ENCODE measurements at regions not wholly inside any gene's neighbourhood (a gene's known extent, or its start where the extent isn't known, plus 50 kb on each side); places are given as distances from the start of the nearest gene placed in this dataset.

- TF ChIP-seq, protein P1, sequence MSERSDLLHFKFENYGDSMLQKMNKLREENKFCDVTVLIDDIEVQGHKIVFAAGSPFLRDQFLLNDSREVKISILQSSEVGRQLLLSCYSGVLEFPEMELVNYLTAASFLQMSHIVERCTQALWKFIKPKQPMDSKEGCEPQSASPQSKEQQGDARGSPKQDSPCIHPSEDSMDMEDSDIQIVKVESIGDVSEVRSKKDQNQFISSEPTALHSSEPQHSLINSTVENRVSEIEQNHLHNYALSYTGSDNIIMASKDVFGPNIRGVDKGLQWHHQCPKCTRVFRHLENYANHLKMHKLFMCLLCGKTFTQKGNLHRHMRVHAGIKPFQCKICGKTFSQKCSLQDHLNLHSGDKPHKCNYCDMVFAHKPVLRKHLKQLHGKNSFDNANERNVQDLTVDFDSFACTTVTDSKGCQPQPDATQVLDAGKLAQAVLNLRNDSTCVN (tag by site-specific recombination; optimal IDR thresholded peaks at IDR 0.05): no peak
- TF ChIP-seq ZNF311 (tag by site-specific recombination; IDR thresholded peaks at IDR 0.05; ENCODE audit: borderline replicate concordance) (no peak), ZNF26 (tag by site-specific recombination; IDR thresholded peaks at IDR 0.05) (no peak), ZBTB48 (tag by site-specific recombination; IDR thresholded peaks at IDR 0.05) (no peak), ZNF549 (tag by site-specific recombination; IDR thresholded peaks at IDR 0.05) (no peak), ZNF169 (tag by site-specific recombination; IDR thresholded peaks at IDR 0.05) (no peak), ZNF768 (tag by site-specific recombination; IDR thresholded peaks at IDR 0.05) (no peak), ZSCAN4 (tag by site-specific recombination; IDR thresholded peaks at IDR 0.05) (no peak), MEIS1 (CRISPR knock-in tag; IDR thresholded peaks at IDR 0.05; ENCODE audit: borderline replicate concordance) (no peak), ZNF513 (tag by site-specific recombination; IDR thresholded peaks at IDR 0.05) (no peak)
Measured at GRCh38 chr2:204089574-204089973, 153.0 kb downstream of the ICOS start (continued).

DNA sequence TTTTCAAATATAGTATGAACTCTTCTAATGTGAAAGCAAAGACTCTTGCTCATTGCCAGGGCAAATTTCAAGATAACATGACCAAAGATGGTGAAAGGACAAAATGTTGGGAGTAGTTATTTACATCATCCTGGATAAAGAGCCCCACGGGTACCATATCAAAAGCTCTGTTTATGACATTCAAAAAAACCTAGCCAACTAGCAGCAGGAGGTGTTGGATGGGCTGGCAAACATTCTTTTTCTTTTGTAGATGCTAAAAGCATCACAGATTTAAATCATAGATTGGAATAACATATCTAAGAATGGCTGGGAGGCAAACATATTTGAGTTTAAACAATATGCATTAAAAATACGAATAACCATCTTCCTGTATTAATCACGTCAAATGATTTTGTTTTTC lies 153.5 kb downstream of the ICOS start:
- H3K4me1 ChIP-seq (ENCODE audit: control insufficient read depth, insufficient read depth, low read length): no peaks in the 10 kb centered on the region
- no peaks in the 10 kb centered on the region for H3K36me3 ChIP-seq (ENCODE audit: control insufficient read depth in 2 of 2, insufficient read depth in 1 of 2, low read length in 2 of 2)
- H3K4me3 ChIP-seq (ENCODE audit: low read depth, low read length): no peak overlapping the region
- H3K9me3 ChIP-seq (ENCODE audit: control insufficient read depth, insufficient read depth, low read depth, low read length): no peaks in the 10 kb centered on the region
- CTCF ChIA-PET: no interaction called here
- TF ChIP-seq ZNF112 (tag by site-specific recombination; IDR thresholded peaks at IDR 0.05) (no peak), ZNF558 (tag by site-specific recombination; IDR thresholded peaks at IDR 0.05) (no peak), ZNF664 (tag by site-specific recombination; IDR thresholded peaks at IDR 0.05) (no peak), ZNF37A (tag by site-specific recombination; IDR thresholded peaks at IDR 0.05) (no peak), ZSCAN16 (tag by site-specific recombination; IDR thresholded peaks at IDR 0.05) (no peak), KLF7 (tag by site-specific recombination; IDR thresholded peaks at IDR 0.05; ENCODE audit: borderline replicate concordance) (no peak), ZNF473 (tag by site-specific recombination; IDR thresholded peaks at IDR 0.05) (no peak), KLF9 (tag by site-specific recombination; IDR thresholded peaks at IDR 0.05; ENCODE audit: low read depth) (no peak), ZSCAN4 (tag by site-specific recombination; IDR thresholded peaks at IDR 0.05) (no peak), ZNF830 (tag by site-specific recombination; IDR thresholded peaks at IDR 0.05; ENCODE audit: low read depth) (no peak), GLIS2 (tag by site-specific recombination; IDR thresholded peaks at IDR 0.05) (no peak), ZNF621 (tag by site-specific recombination; IDR thresholded peaks at IDR 0.05) (no peak), ZNF140 (tag by site-specific recombination; IDR thresholded peaks at IDR 0.05) (no peak), MYNN (tag by site-specific recombination; IDR thresholded peaks at IDR 0.05; ENCODE audit: borderline replicate concordance) (no peak), ZNF544 (tag by site-specific recombination; IDR thresholded peaks at IDR 0.05) (no peak), SCRT2 (tag by site-specific recombination; IDR thresholded peaks at IDR 0.05) (no peak), ZNF501 (tag by site-specific recombination; IDR thresholded peaks at IDR 0.05) (no peak), ZEB2 (tag by site-specific recombination; IDR thresholded peaks at IDR 0.05) (no peak), ATF2 (tag by site-specific recombination; IDR thresholded peaks at IDR 0.05; ENCODE audit: low read depth) (no peak)
- H3K27ac ChIP-seq (ENCODE audit: extremely low read depth, low read depth, low read length): no peak overlapping the region
- POLR2A ChIA-PET: no interaction called here

Measured in HEK293 (cell line).